HG03378 (cell line): ENCODE measurements at regions not wholly inside any gene's neighbourhood (a gene's known extent, or its start where the extent isn't known, plus 50 kb on each side); places are given as distances from the start of the nearest gene placed in this dataset.
"Not testable (repeated sequence)": the region's sequence is repeated elsewhere in the genome, so short reads cannot be mapped to it uniquely, and the experiment has no call there.

Source experiments
- ATAC-seq: cut with Tn5 transposase; IDR thresholded peaks from one replicate; pipeline ENCODE4 v1.9.1; 2021; ENCODE audit warnings: mild to moderate bottlenecking, moderate library complexity; ENCODE audit not compliant: unreplicated experiment

GRCh38 chr2:176947754-176948153 lies 264.8 kb upstream of the HNRNPA3 start:
- no peak for ATAC-seq

GRCh38 chr2:176951218-176951617 lies 261.4 kb upstream of the HNRNPA3 start:
- not testable (repeated sequence) for ATAC-seq

GRCh38 chr2:176956791-176957190 lies 255.8 kb upstream of the HNRNPA3 start:
- ATAC-seq: no peak

- no peak for ATAC-seq
Measured at GRCh38 chr2:176959614-176960013, 253.0 kb upstream of the HNRNPA3 start.

- no peak for ATAC-seq
Measured at GRCh38 chr2:176960061-176960460, 252.5 kb upstream of the HNRNPA3 start.

GRCh38 chr2:176960736-176961520 lies 251.7 kb upstream of the HNRNPA3 start:
- no peak for ATAC-seq

GRCh38 chr2:176961775-176962619 lies 250.6 kb upstream of the HNRNPA3 start:
- no peak for ATAC-seq

GRCh38 chr2:176963568-176964287 lies 248.9 kb upstream of the HNRNPA3 start:
- no peak for ATAC-seq

GRCh38 chr2:176967911-176968450 lies 244.6 kb upstream of the HNRNPA3 start:
- no peak for ATAC-seq

GRCh38 chr2:176969642-176970359 lies 242.8 kb upstream of the HNRNPA3 start:
- ATAC-seq: no peak

- no peak for ATAC-seq
Measured at GRCh38 chr2:176976736-176977685, 235.6 kb upstream of the HNRNPA3 start.

- no peak for ATAC-seq
Measured at GRCh38 chr2:176978921-176979320, 233.7 kb upstream of the HNRNPA3 start.

- ATAC-seq: no peak
Measured at GRCh38 chr2:176979981-176980710, 232.4 kb upstream of the HNRNPA3 start.

- ATAC-seq: no peak
Measured at GRCh38 chr2:176984987-176985386, 227.6 kb upstream of the HNRNPA3 start.

GRCh38 chr2:176985871-176986270 lies 226.7 kb upstream of the HNRNPA3 start:
- ATAC-seq: no peak

GRCh38 chr2:176986487-176986886 lies 226.1 kb upstream of the HNRNPA3 start:
- no peak for ATAC-seq

GRCh38 chr2:176991411-176991810 lies 221.2 kb upstream of the HNRNPA3 start:
- ATAC-seq: no peak

GRCh38 chr2:176997074-176997791 lies 215.4 kb upstream of the HNRNPA3 start:
- peak; percentile 66 for ATAC-seq
